IMR-90 (cell line): ENCODE measurements at regions not wholly inside any gene's neighbourhood (a gene's known extent, or its start where the extent isn't known, plus 50 kb on each side); places are given as distances from the start of the nearest gene placed in this dataset.
"Not testable (repeated sequence)": the region's sequence is repeated elsewhere in the genome, so short reads cannot be mapped to it uniquely, and the experiment has no call there.

Source experiments
- ATAC-seq: fragments of 200-7000 bp; cut with Tn5 transposase; 2 replicates; pipeline ENCODE4 v1.9.1; 2020; ENCODE audit warnings: low read depth, mild to moderate bottlenecking, moderate library complexity
- BruUV-seq: library from RNA; stranded (reverse); fragments of 400-500 nt; replicated peaks from 2 replicates; lab custom pipeline; 2021; lab: Mats Ljungman, UMichigan
- CTCF ChIA-PET: fragments of 300-600 bp; formaldehyde crosslinking; extraction: SDS; loops from one replicate; lab custom pipeline; 2021; ENCODE audit warnings: antibody characterized with exemption; lab: Yijun Ruan, JAX
- POLR2A ChIA-PET: fragments of 300-600 bp; sonication (Branson Sonifier 250); formaldehyde crosslinking; loops from one replicate; lab custom pipeline; 2022; ENCODE audit warnings: antibody characterized with exemption; ENCODE audit not compliant: unreplicated experiment; lab: Charles Lee
- DNase-seq: peaks from one replicate; pipeline ENCODE4 v3.0.0; 2013
- H2AFZ ChIP-seq: replicated peaks from 2 replicates; pipeline ENCODE3; 2013; ENCODE audit warnings: low read length, mild to moderate bottlenecking; ENCODE audit not compliant: poor library complexity
- H2AK5ac ChIP-seq: 2 replicates; pipeline ENCODE4 v1.6.1; 2013; ENCODE audit warnings: low read depth, low read length, inconsistent platforms
- H2AK9ac ChIP-seq: replicated peaks from 2 replicates; pipeline ENCODE3; 2013; ENCODE audit warnings: mild to moderate bottlenecking, low read depth, low read length, moderate library complexity; ENCODE audit not compliant: poor library complexity
- H2BK120ac ChIP-seq: 2 replicates; pipeline ENCODE4 v1.6.1; 2013; ENCODE audit warnings: low read depth, low read length, inconsistent platforms
- H2BK15ac ChIP-seq: 3 replicates; pipeline ENCODE4 v1.6.1; 2013; ENCODE audit warnings: low read depth, low read length, inconsistent platforms
- H2BK20ac ChIP-seq: 2 replicates; pipeline ENCODE4 v1.6.1; 2013; ENCODE audit warnings: low read depth, mild to moderate bottlenecking, inconsistent platforms, low read length, moderate library complexity
- H2BK5ac ChIP-seq: 2 replicates; pipeline ENCODE4 v1.6.1; 2013; ENCODE audit warnings: mild to moderate bottlenecking, low read depth, low read length, inconsistent platforms; ENCODE audit not compliant: poor library complexity, severe bottlenecking
- H3K14ac ChIP-seq: replicated peaks from 2 replicates; pipeline ENCODE4 v1.6.1; 2013; ENCODE audit warnings: low read depth, low read length, inconsistent platforms
- H3K18ac ChIP-seq: 2 replicates; pipeline ENCODE4 v1.6.1; 2013; ENCODE audit warnings: low read depth, low read length, control low read depth
- H3K23ac ChIP-seq: 2 replicates; pipeline ENCODE4 v1.6.1; 2013; ENCODE audit warnings: low read depth, low read length, inconsistent platforms
- H3K27ac ChIP-seq: 2 replicates; pipeline ENCODE4 v1.5.1; 2013; ENCODE audit warnings: mild to moderate bottlenecking, control low read depth, low read length; ENCODE audit not compliant: insufficient read depth
- H3K27me3 ChIP-seq: 2 replicates; pipeline ENCODE4 v1.6.1; 2013; ENCODE audit warnings: low read length; ENCODE audit not compliant: control insufficient read depth, insufficient read depth
- H3K36me3 ChIP-seq: 2 replicates; pipeline ENCODE4 v1.6.1; 2013; ENCODE audit warnings: low read length, mixed read lengths; ENCODE audit not compliant: control insufficient read depth, insufficient read depth
- H3K4ac ChIP-seq: 2 replicates; pipeline ENCODE4 v1.6.1; 2013; ENCODE audit warnings: low read depth, low read length, inconsistent platforms
- H3K4me1 ChIP-seq: 2 replicates; pipeline ENCODE4 v1.6.1; 2013; ENCODE audit warnings: low read length, mixed read lengths; ENCODE audit not compliant: control insufficient read depth, insufficient read depth
- H3K4me2 ChIP-seq: 2 replicates; pipeline ENCODE4 v1.6.1; 2013; ENCODE audit warnings: low read depth, mild to moderate bottlenecking, control low read depth, low read length, moderate library complexity
- H3K4me3 ChIP-seq: 2 replicates; pipeline ENCODE4 v1.5.1; 2013; ENCODE audit warnings: low read depth, mild to moderate bottlenecking, control low read depth, low read length, moderate library complexity; ENCODE audit not compliant: insufficient read depth
- H3K56ac ChIP-seq: 2 replicates; pipeline ENCODE4 v1.6.1; 2013; ENCODE audit warnings: low read length, inconsistent platforms; ENCODE audit not compliant: insufficient read depth; ENCODE audit errors: extremely low read depth
- H3K79me1 ChIP-seq, 2 experiments: 2 replicates each; pipeline ENCODE4 v1.6.1; 2013; ENCODE audit warnings: low read length in 2 of 2, inconsistent platforms in 1 of 2, low read depth in 1 of 2
- H3K9ac ChIP-seq: 2 replicates; pipeline ENCODE4 v1.6.1; 2013; ENCODE audit warnings: low read depth, low read length, control low read depth
- H3K9me1 ChIP-seq: 2 replicates; pipeline ENCODE4 v1.6.1; 2013; ENCODE audit warnings: low read length, inconsistent platforms; ENCODE audit not compliant: insufficient read depth
- H3K9me3 ChIP-seq: 2 replicates; pipeline ENCODE4 v1.6.1; 2013; ENCODE audit warnings: low read length; ENCODE audit not compliant: control insufficient read depth, insufficient read depth
- H4K20me1 ChIP-seq: 2 replicates; pipeline ENCODE4 v1.6.1; 2013; ENCODE audit warnings: low read length, inconsistent platforms; ENCODE audit not compliant: insufficient read depth
- H4K5ac ChIP-seq: 2 replicates; pipeline ENCODE4 v1.6.1; 2013; ENCODE audit warnings: mild to moderate bottlenecking, low read depth, low read length, control low read depth
- H4K8ac ChIP-seq, 2 experiments: 2 replicates each; pipeline ENCODE4 v1.6.1; 2013; ENCODE audit warnings: low read depth in 2 of 2, low read length in 2 of 2, control low read depth in 1 of 2, inconsistent platforms in 1 of 2
- H4K91ac ChIP-seq: 2 replicates; pipeline ENCODE4 v1.6.1; 2013; ENCODE audit warnings: low read depth, low read length, inconsistent platforms; ENCODE audit not compliant: insufficient read depth
- WGBS, 2 experiments: methylation state at CpG; one replicate each; pipeline versions ENCODE4 v1.1.5 to v1.1.7; 2013; ENCODE audit warnings: missing lambda C conversion rate in 2 of 2; ENCODE audit not compliant: insufficient read length in 1 of 2; ENCODE audit errors: extremely low coverage in 2 of 2; 5-methylcytosine and 5-hydroxymethylcytosine counted together
- dilution Hi-C: fragments of 300-500 bp; cut with HindIII; formaldehyde crosslinking; loops from one replicate; pipeline ENCODE4 v1.14.3; 2018; ENCODE audit warnings: low sequenced_read_pairs; ENCODE audit not compliant: unreplicated experiment
- in situ Hi-C: fragments of 300-500 bp; cut with MboI; formaldehyde crosslinking; loops from 3 replicates; pipeline ENCODE4 v1.14.3; 2019; ENCODE audit warnings: low sequenced_read_pairs, inconsistent platforms, mixed read lengths
- intact Hi-C: fragments of 100-400 bp; cut with micrococcal nuclease; formaldehyde crosslinking; loops from 2 replicates; pipeline ENCODE4 v1.10.0; 2022

GRCh38 chr18:40281356-40281755 is 1673.7 kb upstream of the PIK3C3 start:
- H3K4ac ChIP-seq, H2AK9ac ChIP-seq, in situ Hi-C loops, H3K4me2 ChIP-seq, H4K91ac ChIP-seq, H3K4me1 ChIP-seq, H2BK20ac ChIP-seq, ATAC-seq, H2BK120ac ChIP-seq, H4K8ac ChIP-seq, POLR2A ChIA-PET, H2BK5ac ChIP-seq, H3K79me1 ChIP-seq, H3K14ac ChIP-seq, DNase-seq, H3K27ac ChIP-seq, intact Hi-C loops, H3K23ac ChIP-seq, H3K9ac ChIP-seq, H3K27me3 ChIP-seq, H3K9me3 ChIP-seq, H3K18ac ChIP-seq, BruUV-seq, H4K20me1 ChIP-seq, H2AK5ac ChIP-seq, H2AFZ ChIP-seq, H4K5ac ChIP-seq, H2BK15ac ChIP-seq, H3K9me1 ChIP-seq, H3K56ac ChIP-seq, H3K4me3 ChIP-seq, H3K36me3 ChIP-seq, dilution Hi-C loops, CTCF ChIA-PET: not testable (repeated sequence)
- 90% methylated on average over 2 of the region's 17 CpGs; no CpG with 5 or more reads in 1 of the 2 experiments for WGBS, 2 experiments
